KOPT-K1 (cell line): ENCODE measurements at regions not wholly inside any gene's neighbourhood (a gene's known extent, or its start where the extent isn't known, plus 50 kb on each side); places are given as distances from the start of the nearest gene placed in this dataset.

Source experiments
- H3K27ac ChIP-seq: fragments of 200-600 bp; sonication (generic); 2 replicates; pipeline ENCODE4 v1.5.1; 2016; ENCODE audit warnings: antibody characterized with exemption, mild to moderate bottlenecking, low read depth, low read length; ENCODE audit not compliant: poor library complexity, severe bottlenecking
- H3K36me3 ChIP-seq: fragments of 200-600 bp; sonication (generic); 2 replicates; pipeline ENCODE4 v1.5.1; 2017; ENCODE audit warnings: antibody characterized with exemption, mild to moderate bottlenecking, low read length, moderate library complexity; ENCODE audit not compliant: insufficient read depth
- H3K9me3 ChIP-seq: fragments of 200-600 bp; sonication (generic); 2 replicates; pipeline ENCODE4 v1.5.1; 2017; ENCODE audit warnings: antibody characterized with exemption, low read length, mild to moderate bottlenecking; ENCODE audit not compliant: insufficient read depth, poor library complexity, severe bottlenecking

DNA sequence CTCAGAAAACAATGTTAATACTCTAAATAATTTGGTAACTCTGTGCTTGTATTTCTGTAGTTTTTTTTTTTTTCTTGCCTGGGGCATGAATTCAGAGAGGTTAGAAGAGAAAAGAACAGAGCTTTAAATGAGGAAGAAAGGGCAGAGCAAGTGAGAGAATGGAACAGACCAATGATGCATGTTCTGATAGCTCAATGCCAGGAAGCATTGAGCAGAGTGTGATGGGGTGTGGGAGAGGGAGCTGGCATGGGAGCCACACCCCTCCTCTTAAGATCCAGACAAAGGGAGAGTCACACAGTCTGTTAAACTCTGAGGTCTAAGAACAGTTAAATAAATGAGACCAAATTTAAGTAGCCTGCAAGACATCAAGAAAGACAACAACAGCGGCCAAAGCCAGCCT lies 538.6 kb downstream of the TUSC7 start:
- Histone ChIP-seq H3K36me3 (no peaks in the 10 kb centered on the region), H3K9me3 (no peaks in the 10 kb centered on the region), H3K27ac (no peak overlapping the region)

GRCh38 chr3:117252208-117252607 lies 542.6 kb downstream of the TUSC7 start:
- no peak overlapping the region for H3K27ac ChIP-seq

DNA sequence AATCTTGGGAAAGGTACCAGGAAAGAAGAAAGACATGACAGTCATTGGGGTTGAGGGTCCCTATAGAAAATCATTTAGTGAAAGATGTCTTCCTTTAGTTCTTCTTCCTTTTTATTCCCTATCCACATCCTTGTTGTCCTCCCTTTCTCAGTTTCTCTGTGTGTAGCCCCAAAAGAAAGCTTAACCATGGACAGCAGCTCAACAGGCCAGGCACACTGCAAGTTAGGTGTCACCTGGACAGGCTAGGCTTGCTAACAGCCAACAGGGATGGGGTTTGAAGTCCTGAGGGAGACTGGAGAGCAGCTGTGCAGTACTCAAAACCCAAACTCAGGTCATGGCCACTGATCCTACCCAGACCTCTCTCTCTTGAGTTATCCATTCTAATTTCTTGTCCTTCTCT lies 543.1 kb downstream of the TUSC7 start:
- Histone ChIP-seq H3K27ac (no peak overlapping the region), H3K9me3 (no peaks in the 10 kb centered on the region), H3K36me3 (no peaks in the 10 kb centered on the region)

More at GRCh38 chr3:117252208-117252607, 542.6 kb downstream of the TUSC7 start:
- no peaks in the 10 kb centered on the region for H3K36me3 ChIP-seq
- H3K9me3 ChIP-seq, result no peaks in the 10 kb centered on the region

DNA sequence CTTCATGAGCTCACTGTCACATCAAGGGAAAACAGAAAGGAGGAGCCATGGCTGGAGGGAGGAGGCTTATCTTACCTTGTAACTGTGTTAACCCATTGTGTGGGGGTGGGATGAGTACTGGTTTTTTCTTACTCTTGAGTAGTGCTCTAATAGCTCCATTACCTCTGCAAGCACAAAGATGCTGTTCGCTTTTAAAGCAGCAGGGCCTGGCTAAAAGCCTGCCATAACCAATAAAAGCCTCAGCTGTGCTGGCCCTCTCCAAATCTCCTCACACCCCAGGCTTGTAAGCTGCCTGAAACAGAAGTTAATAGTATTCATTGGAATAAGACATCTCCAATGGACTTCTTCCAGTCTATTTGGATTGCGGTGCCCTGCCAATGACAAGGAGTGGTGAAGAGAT lies 544.1 kb downstream of the TUSC7 start:
- Histone ChIP-seq H3K9me3 (no peaks in the 10 kb centered on the region), H3K36me3 (no peaks in the 10 kb centered on the region), H3K27ac (no peak overlapping the region)

DNA sequence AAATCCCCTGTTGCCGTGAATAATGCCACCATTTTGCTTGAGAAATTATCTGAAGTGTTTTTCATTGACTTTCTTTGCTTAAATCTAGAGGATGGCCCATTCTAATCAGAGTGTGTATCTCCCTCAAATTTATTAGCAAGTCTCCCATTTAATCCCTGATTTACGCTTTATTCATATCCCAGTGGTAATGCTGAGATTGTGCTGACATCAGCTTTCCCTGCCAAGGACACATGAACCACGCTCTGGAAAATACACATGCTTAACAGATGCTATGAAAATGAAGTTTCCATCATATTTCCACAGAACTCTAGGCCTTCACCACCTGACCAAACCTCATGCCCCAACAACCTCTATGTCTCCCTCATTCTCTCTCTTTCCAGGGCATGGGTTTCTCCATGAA lies 545.4 kb downstream of the TUSC7 start:
- no peak overlapping the region for H3K27ac ChIP-seq
- H3K9me3 ChIP-seq, result no peaks in the 10 kb centered on the region
- no peaks in the 10 kb centered on the region for H3K36me3 ChIP-seq

GRCh38 chr3:117255736-117256135 lies 546.2 kb downstream of the TUSC7 start:
- Histone ChIP-seq H3K36me3 (no peaks in the 10 kb centered on the region), H3K9me3 (no peaks in the 10 kb centered on the region), H3K27ac (no peak overlapping the region)

GRCh38 chr3:117261983-117262421 lies 552.4 kb downstream of the TUSC7 start:
- Histone ChIP-seq H3K9me3 (no peaks in the 10 kb centered on the region), H3K36me3 (no peaks in the 10 kb centered on the region), H3K27ac (no peak overlapping the region)

GRCh38 chr3:117263270-117263669 lies 553.7 kb downstream of the TUSC7 start:
- no peaks in the 10 kb centered on the region for H3K9me3 ChIP-seq
- H3K27ac ChIP-seq, result no peak overlapping the region
- H3K36me3 ChIP-seq, result no peaks in the 10 kb centered on the region

DNA sequence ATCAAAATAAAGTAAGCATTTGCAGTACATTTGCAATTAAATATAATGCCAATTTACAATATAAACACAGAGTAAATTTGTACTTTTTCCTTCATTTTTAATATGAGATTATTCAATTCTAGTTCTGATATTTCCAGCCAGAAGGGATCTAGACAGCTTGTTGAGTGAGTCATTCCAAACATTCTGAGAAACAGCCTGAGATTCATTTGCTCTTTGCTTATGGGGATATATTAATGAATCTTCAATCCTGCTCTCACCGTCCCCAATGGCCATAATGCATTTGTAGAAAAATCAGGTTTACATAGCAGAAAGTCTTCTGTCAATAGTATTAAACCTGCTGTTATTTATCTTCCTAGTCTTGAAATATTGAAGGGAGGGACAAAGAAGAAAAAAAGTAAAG lies 554.2 kb downstream of the TUSC7 start:
- Histone ChIP-seq H3K27ac (no peak overlapping the region), H3K36me3 (no peaks in the 10 kb centered on the region), H3K9me3 (no peaks in the 10 kb centered on the region)

DNA sequence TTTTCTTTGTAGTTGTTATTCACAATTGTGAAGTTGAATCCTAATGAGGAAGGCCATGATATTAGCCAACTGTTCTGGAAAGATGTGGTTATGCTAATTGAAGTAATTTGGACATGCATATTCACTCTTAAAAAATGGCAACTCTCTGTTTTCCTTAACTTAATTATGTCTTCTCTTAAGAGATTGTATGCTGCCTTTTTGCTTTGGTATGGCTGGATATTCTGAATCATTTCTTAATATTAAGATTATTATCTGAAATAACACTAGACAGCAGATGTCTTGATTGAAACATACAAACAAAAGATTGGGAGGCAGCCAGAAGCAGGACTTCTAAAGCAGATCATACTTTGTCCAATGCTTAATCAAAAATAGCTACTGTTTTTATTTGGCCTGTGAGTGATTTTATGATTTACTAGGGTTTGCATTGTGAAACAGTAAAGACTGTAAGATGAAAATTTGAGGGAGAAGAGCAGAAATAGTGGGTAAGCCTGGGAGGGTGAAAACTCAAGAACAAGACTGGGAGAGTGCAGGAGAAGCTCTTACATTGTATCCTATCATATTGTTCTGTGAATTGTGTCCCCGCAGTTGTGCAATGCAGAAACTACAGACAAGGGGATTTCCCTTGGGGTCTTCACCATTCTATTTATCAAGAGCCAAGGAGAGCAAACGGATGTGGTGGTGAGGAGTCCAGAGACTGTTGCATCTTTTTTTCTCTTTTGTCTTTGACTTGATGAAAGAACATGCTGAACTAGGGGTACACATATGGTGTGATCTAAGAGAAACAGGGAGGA lies 554.8 kb downstream of the TUSC7 start:
- Histone ChIP-seq H3K27ac (no peak overlapping the region), H3K9me3 (no peaks in the 10 kb centered on the region), H3K36me3 (no peaks in the 10 kb centered on the region)

DNA sequence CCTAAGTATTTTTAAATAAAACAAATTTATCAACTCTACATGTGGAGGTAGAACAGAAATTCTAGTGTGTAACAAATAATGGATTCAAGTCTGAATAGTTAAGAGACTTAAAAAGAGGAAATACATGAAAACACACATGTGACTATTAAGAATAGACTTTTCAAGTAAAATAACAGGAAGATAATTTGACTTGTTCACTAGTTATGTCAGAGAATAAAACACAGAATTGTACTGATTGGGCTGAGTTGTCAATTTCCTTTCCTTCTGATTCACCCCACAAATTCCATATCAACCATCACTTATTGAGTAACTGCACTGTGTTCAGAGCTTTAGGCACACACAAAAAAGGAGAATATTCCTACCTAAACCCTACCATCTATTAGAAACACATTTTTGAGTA lies 557.2 kb downstream of the TUSC7 start:
- Histone ChIP-seq H3K36me3 (no peaks in the 10 kb centered on the region), H3K27ac (no peak overlapping the region), H3K9me3 (no peaks in the 10 kb centered on the region)

DNA sequence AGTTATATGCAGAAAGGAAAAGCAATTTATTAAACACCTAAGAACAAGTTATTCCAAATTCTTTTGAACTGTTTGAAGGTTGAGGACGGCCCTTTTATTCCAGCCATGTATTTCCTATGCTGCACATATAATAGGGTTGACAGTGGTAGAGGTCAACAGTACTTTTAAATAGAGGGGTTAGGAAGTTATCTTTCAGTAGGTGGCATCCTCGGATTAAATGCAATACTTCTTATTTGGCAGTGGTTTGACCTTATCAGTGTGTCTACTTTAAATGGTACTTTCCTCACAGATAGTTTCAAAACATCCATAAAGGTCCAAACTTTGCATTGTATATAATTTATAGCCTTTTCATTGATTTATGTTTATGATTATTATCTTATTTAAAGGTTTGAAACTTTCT lies 558.7 kb downstream of the TUSC7 start:
- H3K36me3 ChIP-seq, result no peaks in the 10 kb centered on the region
- no peak overlapping the region for H3K27ac ChIP-seq
- no peaks in the 10 kb centered on the region for H3K9me3 ChIP-seq

DNA sequence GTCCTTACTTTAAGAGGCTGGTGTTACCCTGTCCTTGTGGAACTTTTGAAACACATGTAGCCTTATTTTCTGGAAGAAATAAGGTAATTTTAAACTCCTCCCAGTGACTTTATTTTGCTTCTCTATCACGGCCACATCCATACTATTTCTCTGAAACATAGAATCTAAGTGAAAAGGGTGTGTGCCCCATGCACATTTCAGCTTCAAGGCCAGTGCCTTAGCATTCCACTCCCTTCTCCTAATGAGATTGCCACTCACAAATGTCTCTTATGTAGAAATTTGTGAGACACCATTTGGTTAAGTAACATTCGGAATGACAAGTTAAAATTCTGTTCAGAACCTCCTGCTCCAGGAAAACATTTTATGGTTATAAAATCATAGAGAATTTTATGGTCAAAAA lies 562.7 kb downstream of the TUSC7 start:
- no peak overlapping the region for H3K27ac ChIP-seq
- no peaks in the 10 kb centered on the region for H3K36me3 ChIP-seq
- H3K9me3 ChIP-seq, result no peaks in the 10 kb centered on the region

- no peaks in the 10 kb centered on the region for H3K9me3 ChIP-seq
- H3K27ac ChIP-seq, result no peak overlapping the region
- H3K36me3 ChIP-seq, result no peaks in the 10 kb centered on the region
These were observed 563.4 kb downstream of the TUSC7 start for GRCh38 chr3:117272876-117273523.

DNA sequence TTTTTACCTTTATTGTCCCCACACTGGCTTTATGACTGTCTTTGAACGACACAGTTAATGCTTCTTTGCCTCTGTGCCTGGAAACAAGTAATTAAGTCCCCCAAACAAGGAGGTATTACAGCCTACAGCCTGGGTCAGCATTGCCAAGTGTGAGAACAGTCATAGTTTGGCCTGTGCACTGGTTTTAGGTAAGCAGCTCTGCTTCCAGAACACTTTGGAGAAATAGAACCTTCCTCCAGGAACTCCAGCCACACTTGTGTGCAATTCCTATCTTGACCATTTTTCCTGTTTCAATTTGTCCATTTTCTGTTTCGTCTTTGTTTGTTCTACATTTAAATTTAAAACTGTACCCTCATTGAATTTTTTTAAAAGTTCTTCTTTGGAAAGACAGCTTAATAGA lies 568.2 kb downstream of the TUSC7 start:
- Histone ChIP-seq H3K27ac (no peak overlapping the region), H3K9me3 (no peaks in the 10 kb centered on the region), H3K36me3 (no peaks in the 10 kb centered on the region)
